DOHH2 (cell line): ENCODE measurements at regions not wholly inside any gene's neighbourhood (a gene's known extent, or its start where the extent isn't known, plus 50 kb on each side); places are given as distances from the start of the nearest gene placed in this dataset.

Experiments used
- EZH2phosphoT487 ChIP-seq: fragments of 200-600 bp; sonication (generic); IDR thresholded peaks from 2 replicates; pipeline ENCODE4 v1.6.1; 2017; ENCODE audit warnings: borderline replicate concordance, mild to moderate bottlenecking, antibody characterized with exemption, low read length, moderate library complexity, mixed read lengths
- TF ChIP-seq, protein P1 (sequence below): fragments of 200-600 bp; sonication (generic); IDR thresholded peaks from one replicate; pipeline ENCODE4 v1.5.1; 2014; ENCODE audit warnings: antibody characterized with exemption, mild to moderate bottlenecking, low read depth, low read length; ENCODE audit not compliant: poor library complexity, severe bottlenecking

DNA sequence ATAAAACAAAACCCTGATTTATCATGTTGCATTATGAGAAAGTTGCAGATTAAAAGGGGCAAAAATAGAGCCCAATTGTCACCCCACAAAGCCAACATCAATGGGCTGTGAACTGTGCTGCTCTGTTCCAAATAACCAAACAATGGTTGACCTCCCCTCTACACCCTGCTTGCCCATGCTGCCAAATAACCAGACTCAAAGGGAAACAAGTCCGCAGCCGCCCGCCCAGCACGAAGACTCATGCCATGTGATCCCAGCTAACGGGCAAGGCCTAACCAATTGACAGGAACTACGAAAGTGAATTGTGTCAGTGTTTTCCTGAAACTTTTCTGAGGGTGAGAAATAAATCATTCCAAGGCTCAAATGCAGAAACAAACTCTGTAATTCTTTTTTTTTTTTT, 97.9 kb upstream of the RIOK3 start:
- TF ChIP-seq, protein P1, sequence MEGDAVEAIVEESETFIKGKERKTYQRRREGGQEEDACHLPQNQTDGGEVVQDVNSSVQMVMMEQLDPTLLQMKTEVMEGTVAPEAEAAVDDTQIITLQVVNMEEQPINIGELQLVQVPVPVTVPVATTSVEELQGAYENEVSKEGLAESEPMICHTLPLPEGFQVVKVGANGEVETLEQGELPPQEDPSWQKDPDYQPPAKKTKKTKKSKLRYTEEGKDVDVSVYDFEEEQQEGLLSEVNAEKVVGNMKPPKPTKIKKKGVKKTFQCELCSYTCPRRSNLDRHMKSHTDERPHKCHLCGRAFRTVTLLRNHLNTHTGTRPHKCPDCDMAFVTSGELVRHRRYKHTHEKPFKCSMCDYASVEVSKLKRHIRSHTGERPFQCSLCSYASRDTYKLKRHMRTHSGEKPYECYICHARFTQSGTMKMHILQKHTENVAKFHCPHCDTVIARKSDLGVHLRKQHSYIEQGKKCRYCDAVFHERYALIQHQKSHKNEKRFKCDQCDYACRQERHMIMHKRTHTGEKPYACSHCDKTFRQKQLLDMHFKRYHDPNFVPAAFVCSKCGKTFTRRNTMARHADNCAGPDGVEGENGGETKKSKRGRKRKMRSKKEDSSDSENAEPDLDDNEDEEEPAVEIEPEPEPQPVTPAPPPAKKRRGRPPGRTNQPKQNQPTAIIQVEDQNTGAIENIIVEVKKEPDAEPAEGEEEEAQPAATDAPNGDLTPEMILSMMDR, result no peak
- no peak for TF ChIP-seq EZH2phosphoT487
